Kidney (tissue), 13 donors: ENCODE measurements at regions not wholly inside any gene's neighbourhood (a gene's known extent, or its start where the extent isn't known, plus 50 kb on each side); places are given as distances from the start of the nearest gene placed in this dataset.
"Not testable (repeated sequence)": the region's sequence is repeated elsewhere in the genome, so short reads cannot be mapped to it uniquely, and the experiment has no call there.

ENCODE experiments used
- DNase-seq, 5 donors: peaks; one replicate each; pipeline ENCODE4 v3.0.0-alpha.2; 2013 to 2020
- FAIRE-seq: peaks from 2 replicates; lab custom pipeline; 2012; peaks lifted over from hg19 to GRCh38; lab: Jason Lieb, UNC
- H3K27ac ChIP-seq, 2 donors: one replicate each; pipeline ENCODE4 v1.7.0; 2013; ENCODE audit warnings: low read depth in 2 of 2, low read length in 2 of 2, inconsistent platforms in 1 of 2
- H3K27me3 ChIP-seq: one replicate; pipeline ENCODE4 v1.7.1; 2013; ENCODE audit warnings: low read length, inconsistent platforms; ENCODE audit not compliant: control insufficient read depth, insufficient read depth
- H3K36me3 ChIP-seq, 3 donors: one replicate each; pipeline versions ENCODE4 v1.7.0 to v1.7.1; 2013; ENCODE audit warnings: low read length in 3 of 3, control low read depth in 1 of 3, inconsistent platforms in 1 of 3; ENCODE audit not compliant: insufficient read depth in 3 of 3, control insufficient read depth in 2 of 3
- H3K4me1 ChIP-seq, 3 donors: one replicate each; pipeline versions ENCODE4 v1.7.0 to v1.7.1; 2013; ENCODE audit warnings: low read length in 3 of 3, inconsistent platforms in 1 of 3, low read depth in 1 of 3; ENCODE audit not compliant: control insufficient read depth in 2 of 3, insufficient read depth in 2 of 3
- H3K4me3 ChIP-seq, 3 donors: one replicate each; pipeline versions ENCODE4 v1.7.0 to v1.8.1; 2013; ENCODE audit warnings: low read length in 3 of 3, control low read depth in 1 of 3, inconsistent platforms in 1 of 3
- H3K9ac ChIP-seq, 3 donors: one replicate each; pipeline versions ENCODE4 v1.7.0 to v1.7.1; 2013; ENCODE audit warnings: low read length in 3 of 3, control low read depth in 1 of 3, inconsistent platforms in 1 of 3
- H3K9me3 ChIP-seq, 3 donors: one replicate each; pipeline versions ENCODE4 v1.7.0 to v1.7.1; 2013; ENCODE audit warnings: low read length in 3 of 3, control low read depth in 1 of 3, inconsistent platforms in 1 of 3; ENCODE audit not compliant: control insufficient read depth in 2 of 3, insufficient read depth in 1 of 3
- CTCF ChIP-seq: IDR thresholded peaks from 3 replicates; pipeline ENCODE4 v1.5.1; 2012; ENCODE audit warnings: mild to moderate bottlenecking, moderate library complexity, borderline replicate concordance; ENCODE audit not compliant: insufficient read depth; ENCODE audit errors: extremely low read depth
- intact Hi-C: fragments of 100-400 bp; cut with DNase I; formaldehyde crosslinking; loops from one replicate; pipeline ENCODE4 v1.11.1; 2022
- donor health status: control.
- donor health status: control.
- donor health status: control.
- donor health status: control.
- donor health status: control.
- donor health status: DM: yes; HTN: yes; CAD: no.
- donor health status: Normal renal cell carcinoma (clear cell type).

GRCh38 chr3:70703305-70704102 is 391.1 kb upstream of the MDFIC2 start:
- TF ChIP-seq CTCF, result no peak
- Histone ChIP-seq H3K4me1 (no peaks in the 10 kb centered on the region), H3K27ac (no peak overlapping the region), H3K9me3 (no peaks in the 10 kb centered on the region), H3K9ac (no peak overlapping the region), H3K27me3 (no peaks in the 10 kb centered on the region), H3K4me3 (no peak overlapping the region), H3K36me3 (no peaks in the 10 kb centered on the region)
- intact Hi-C loops, result no loop called here
- DNase-seq (no peak), FAIRE-seq (no peak)

GRCh38 chr3:70702132-70702531 is 389.7 kb upstream of the MDFIC2 start:
- no peak for DNase-seq
- no peak for TF ChIP-seq CTCF
- Histone ChIP-seq H3K27me3 (no peaks in the 10 kb centered on the region), H3K4me1 (no peaks in the 10 kb centered on the region), H3K9ac (no peak overlapping the region), H3K9me3 (no peaks in the 10 kb centered on the region), H3K36me3 (no peaks in the 10 kb centered on the region), H3K4me3 (no peak overlapping the region), H3K27ac (no peak overlapping the region)
- intact Hi-C loops, result no loop called here
- no peak for FAIRE-seq

GRCh38 chr3:70684701-70685100 is 372.3 kb upstream of the MDFIC2 start:
- TF ChIP-seq CTCF, result no peak
- H3K27me3 ChIP-seq, result no peaks in the 10 kb centered on the region
- no peak overlapping the region for H3K4me3 ChIP-seq
- DNase-seq (no peak), FAIRE-seq (no peak)
- H3K36me3 ChIP-seq, result no peaks in the 10 kb centered on the region
- H3K27ac ChIP-seq, result no peak overlapping the region
- H3K9ac ChIP-seq, result no peak overlapping the region
- H3K9me3 ChIP-seq, result no peaks in the 10 kb centered on the region
- H3K4me1 ChIP-seq, result no peaks in the 10 kb centered on the region
- intact Hi-C loops, result no loop called here

- DNase-seq, H3K9me3 ChIP-seq, H3K27me3 ChIP-seq, intact Hi-C loops, H3K4me1 ChIP-seq, H3K4me3 ChIP-seq, H3K36me3 ChIP-seq, H3K9ac ChIP-seq, FAIRE-seq, H3K27ac ChIP-seq: not testable (repeated sequence)
Measured at GRCh38 chr3:70675810-70676209, 363.4 kb upstream of the MDFIC2 start.
